ELF-1 (cell line): ENCODE measurements at regions not wholly inside any gene's neighbourhood (a gene's known extent, or its start where the extent isn't known, plus 50 kb on each side); places are given as distances from the start of the nearest gene placed in this dataset.
"Not testable (repeated sequence)": the region's sequence is repeated elsewhere in the genome, so short reads cannot be mapped to it uniquely, and the experiment has no call there.

Experiments used
- DNase-seq: peaks from one replicate; pipeline ENCODE4 v3.0.0-alpha.2; 2016; ENCODE audit warnings: low read depth, low spot score

GRCh38 chr5:42241636-42242035 is 181.6 kb upstream of the GHR start:
- no peak for DNase-seq

DNA sequence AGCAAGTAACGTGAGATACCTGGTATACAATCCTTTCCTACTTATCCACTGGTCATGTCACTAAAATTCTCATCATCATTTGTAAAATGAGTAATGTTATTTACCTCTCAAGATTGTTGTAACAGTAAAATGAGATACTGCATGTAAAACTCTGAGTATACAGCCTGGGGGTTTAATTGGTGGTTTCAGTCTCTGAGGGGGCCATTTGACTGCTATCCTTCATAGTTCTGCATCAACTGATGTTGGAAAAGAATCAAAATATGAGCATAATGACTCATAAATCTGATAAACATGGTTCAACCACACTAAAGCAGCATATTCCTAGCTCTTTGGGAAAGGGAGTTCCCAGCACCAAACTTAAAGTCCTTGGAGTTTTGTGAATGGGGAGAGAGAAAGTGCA is 181.0 kb upstream of the GHR start:
- no peak for DNase-seq

DNA sequence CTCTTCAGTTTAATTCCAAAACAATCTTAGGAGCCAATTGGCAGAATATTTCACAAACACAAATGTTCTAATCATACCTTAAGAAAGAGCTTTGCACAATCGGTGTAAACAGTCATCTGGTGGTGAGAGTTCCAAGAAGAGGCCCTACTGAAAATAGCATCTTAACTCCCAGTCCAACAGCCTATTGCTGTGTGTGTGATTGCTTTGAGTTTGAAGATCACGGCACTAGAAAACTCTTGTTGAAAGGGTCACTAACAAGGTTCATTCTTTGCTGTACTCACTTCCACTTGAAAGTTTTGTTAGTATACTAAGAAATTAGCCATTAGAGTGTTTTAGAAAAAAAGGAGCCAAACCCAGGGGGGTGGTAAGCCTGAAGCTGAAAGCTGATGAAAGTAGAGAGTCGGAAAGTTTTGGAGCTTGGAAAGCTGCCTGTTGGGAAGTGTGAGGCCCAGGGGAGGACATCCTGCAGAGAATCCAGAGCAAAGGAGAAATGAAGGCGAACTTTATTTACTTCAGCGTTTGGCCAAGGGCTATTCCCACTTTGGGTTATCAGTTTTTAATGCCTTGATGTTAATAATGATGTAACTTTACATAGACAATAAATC is 180.3 kb upstream of the GHR start:
- no peak for DNase-seq

DNA sequence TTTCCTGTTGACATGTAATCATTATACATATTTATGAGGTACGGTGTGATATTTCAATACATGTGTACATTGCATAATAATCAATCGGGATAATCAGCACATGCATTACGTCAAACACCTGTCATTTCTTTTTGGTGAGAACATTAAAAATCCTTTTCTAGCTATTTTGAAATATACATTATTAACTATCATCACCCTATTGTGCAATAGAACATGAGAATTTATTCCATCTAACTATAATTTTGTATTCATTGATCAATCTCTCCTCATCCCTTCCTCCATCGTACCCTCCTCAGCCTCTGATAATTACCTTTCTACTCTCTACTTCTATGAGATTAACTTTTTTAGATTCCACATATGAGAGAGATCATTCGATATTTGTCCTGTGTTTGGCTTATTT is 170.9 kb upstream of the GHR start:
- no peak for DNase-seq

DNA sequence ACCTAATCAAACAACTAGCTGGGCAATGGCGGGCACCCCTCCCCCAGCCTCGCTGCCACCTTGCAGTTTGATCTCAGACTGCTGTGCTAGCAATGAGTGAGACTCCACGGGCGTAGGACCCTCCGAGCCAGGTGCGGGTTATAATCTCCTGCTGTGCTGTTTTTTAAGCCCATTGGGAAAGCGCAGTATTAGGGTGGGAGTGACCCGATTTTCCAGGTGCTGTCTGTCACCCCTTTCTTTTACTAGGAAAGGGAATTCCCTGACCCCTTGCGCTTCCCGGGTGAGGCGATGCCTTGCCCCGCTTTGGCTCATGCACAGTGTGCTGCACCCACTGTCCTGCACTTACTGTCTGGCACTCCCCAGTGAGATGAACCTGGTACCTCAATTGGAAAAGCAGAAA is 163.3 kb upstream of the GHR start:
- DNase-seq = not testable (repeated sequence)

GRCh38 chr5:42267091-42267490 is 156.1 kb upstream of the GHR start:
- no peak for DNase-seq

DNA sequence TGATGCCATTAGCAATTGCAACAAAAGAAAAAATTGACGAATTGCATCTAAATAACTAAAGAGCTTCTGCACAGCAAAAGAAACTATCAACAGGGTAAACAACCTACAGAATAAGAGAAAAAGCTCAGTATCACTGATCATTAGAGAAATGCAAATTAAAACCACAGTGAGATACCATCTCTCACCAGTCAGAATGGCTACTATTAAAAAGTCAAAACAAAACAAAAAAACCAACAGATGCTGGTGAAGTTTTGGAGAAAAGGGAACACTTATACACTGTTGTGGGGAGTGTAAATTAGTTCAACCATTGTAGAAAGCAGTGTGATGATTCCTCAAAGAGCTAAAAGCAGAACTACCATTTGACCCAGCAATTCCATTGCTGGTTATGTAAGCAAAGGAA is 155.1 kb upstream of the GHR start:
- not testable (repeated sequence) for DNase-seq

- no peak for DNase-seq
Measured at GRCh38 chr5:42268630-42269029, 154.6 kb upstream of the GHR start.

- no peak for DNase-seq
Measured at GRCh38 chr5:42270771-42271170, 152.5 kb upstream of the GHR start.

DNA sequence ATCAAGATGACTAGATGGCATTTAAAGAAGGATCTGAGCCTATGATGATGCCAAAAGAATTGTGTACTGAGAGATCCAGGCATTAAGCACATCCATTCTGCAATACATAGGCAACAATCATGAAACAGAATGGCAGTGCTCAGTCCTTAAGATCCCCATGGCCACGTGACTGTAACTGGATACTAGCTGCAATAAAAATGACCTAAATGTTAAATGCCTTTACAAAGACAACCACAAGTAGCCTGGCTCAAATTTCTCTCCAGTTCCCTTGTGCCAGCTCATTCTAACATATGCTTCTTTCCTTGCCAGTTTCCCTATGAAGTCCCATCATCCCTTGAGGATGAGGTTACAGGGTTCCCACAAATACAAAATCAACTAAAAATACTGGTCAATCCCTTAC is 148.3 kb upstream of the GHR start:
- DNase-seq = no peak

GRCh38 chr5:42277293-42277692 is 145.9 kb upstream of the GHR start:
- no peak for DNase-seq

GRCh38 chr5:42284584-42284983 is 138.7 kb upstream of the GHR start:
- DNase-seq = no peak

- no peak for DNase-seq
Measured at GRCh38 chr5:42285230-42285629, 138.0 kb upstream of the GHR start.

DNA sequence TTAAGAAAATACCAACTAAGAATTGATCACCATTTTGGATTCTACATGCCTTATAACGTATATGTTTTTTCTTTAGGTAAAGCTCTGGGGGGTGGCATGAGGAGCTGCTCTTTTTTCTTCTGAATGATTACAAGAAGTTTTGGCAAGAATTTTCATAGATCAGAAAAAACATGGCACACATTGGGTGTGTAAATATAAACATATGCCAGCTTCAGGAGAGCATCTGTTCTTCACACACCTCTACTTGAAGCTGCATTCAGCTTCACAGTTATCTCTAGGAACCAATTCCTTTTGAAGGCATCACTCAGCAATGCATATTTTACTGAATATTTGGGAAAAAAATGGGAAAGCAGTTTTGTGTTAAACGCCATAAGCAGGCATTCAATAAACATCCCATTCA is 122.7 kb upstream of the GHR start:
- no peak for DNase-seq

GRCh38 chr5:42301349-42301748 is 121.9 kb upstream of the GHR start:
- DNase-seq = no peak

GRCh38 chr5:42302186-42302585 is 121.1 kb upstream of the GHR start:
- DNase-seq = no peak

GRCh38 chr5:42306287-42306686 is 117.0 kb upstream of the GHR start:
- no peak for DNase-seq

DNA sequence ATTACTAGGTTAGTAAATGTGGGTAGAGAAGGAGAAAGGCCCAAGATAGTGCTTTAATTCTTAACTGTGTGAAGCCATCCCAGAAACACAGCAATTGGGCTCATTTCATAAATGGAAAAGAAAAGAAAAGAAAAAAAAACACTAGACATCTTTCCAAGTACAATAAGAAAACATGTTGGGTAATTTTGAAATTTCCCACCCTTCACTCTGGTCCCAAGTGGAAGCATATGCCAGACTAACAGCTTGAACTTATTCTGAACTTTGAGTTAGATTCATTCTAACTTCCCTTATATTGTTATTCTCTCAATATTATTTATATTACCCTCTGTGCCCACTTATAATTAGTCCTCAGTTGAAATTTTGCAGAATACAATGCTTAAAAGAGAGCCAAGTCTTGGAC is 113.4 kb upstream of the GHR start:
- no peak for DNase-seq

- no peak for DNase-seq
Measured at GRCh38 chr5:42315214-42315613, 108.0 kb upstream of the GHR start.

- DNase-seq = no peak
Measured at GRCh38 chr5:42317575-42317974, 105.7 kb upstream of the GHR start.

DNA sequence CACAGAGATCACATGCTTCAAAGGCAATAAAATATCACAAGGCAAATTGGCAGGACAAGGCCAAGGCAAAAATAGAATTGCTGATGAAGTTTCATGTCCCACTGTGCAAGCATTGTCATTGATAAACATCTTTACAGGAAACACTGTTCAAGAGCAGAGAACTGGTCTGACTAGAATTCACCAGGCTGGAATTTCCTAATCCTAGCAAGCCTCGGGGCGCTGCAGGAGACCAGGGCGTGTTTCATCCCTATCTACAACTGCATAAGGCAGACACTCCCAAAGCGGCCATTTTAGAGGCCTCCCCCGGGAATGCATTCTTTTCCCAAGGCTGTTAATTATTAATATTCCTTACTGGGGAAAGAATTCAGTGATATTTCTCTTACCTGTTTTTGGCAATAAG is 103.7 kb upstream of the GHR start:
- DNase-seq = peak; percentile 20

DNA sequence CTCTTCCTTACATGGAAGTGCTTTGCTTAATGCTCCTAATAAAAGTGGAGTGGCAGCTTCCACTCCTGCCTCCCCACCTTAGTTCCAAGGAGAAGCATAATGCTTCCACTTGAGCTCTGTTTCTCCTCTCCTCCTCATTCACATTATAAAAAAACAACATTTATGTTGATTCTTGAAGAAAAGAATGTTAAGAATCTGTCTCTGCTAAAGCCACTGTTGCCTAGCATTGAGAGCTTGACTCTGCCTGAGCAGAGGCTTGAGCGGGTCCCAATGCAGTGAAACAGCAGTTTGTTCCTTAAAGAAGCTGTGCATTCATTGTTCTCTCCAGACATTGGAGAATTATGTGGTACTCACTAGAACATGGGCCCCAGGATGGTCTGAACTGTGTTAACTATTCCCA is 101.5 kb upstream of the GHR start:
- no peak for DNase-seq

GRCh38 chr5:42337143-42337542 is 86.1 kb upstream of the GHR start:
- DNase-seq = no peak

GRCh38 chr5:42337607-42338006 is 85.6 kb upstream of the GHR start:
- DNase-seq = no peak
